Suprapubic skin (tissue), 3 donors: ENCODE measurements at regions not wholly inside any gene's neighbourhood (a gene's known extent, or its start where the extent isn't known, plus 50 kb on each side); places are given as distances from the start of the nearest gene placed in this dataset.

Source experiments
- POLR2AphosphoS5 ChIP-seq, 3 donors: sonication (generic); formaldehyde crosslinking; IDR thresholded peaks; one replicate each; pipeline ENCODE4 v1.6.1; 2017; ENCODE audit warnings: antibody characterized with exemption in 3 of 3
- TF ChIP-seq, protein P1 (sequence below), 2 donors: fragments of 200-600 bp in 1 of 2; fragments of 450-650 bp in 1 of 2; sonication (generic) in 1 of 2; IDR thresholded peaks; one replicate each; pipeline ENCODE4 v1.5.1; 2016 to 2019; ENCODE audit warnings: antibody characterized with exemption in 2 of 2, mild to moderate bottlenecking in 1 of 2, moderate library complexity in 1 of 2

DNA sequence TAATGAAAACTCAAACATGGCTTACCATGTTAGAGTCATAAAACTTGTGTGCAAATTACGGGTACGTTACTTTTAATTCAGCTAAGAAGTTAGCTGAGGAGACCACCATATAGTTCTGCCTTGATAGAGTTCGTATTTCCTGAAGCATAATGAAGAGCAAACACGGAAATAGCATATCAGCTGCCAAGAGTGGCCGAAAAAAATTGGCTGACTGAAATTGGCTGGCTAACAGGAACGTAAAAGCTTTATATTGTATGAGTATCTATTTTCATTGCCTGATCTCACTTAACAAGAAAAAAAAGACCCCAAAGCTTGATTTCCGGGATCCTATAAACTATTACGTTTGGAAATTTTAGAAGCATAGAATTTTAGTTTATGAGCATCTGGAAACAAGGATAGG, 1222.9 kb downstream of the ZPLD1 start:
- TF ChIP-seq, protein P1, sequence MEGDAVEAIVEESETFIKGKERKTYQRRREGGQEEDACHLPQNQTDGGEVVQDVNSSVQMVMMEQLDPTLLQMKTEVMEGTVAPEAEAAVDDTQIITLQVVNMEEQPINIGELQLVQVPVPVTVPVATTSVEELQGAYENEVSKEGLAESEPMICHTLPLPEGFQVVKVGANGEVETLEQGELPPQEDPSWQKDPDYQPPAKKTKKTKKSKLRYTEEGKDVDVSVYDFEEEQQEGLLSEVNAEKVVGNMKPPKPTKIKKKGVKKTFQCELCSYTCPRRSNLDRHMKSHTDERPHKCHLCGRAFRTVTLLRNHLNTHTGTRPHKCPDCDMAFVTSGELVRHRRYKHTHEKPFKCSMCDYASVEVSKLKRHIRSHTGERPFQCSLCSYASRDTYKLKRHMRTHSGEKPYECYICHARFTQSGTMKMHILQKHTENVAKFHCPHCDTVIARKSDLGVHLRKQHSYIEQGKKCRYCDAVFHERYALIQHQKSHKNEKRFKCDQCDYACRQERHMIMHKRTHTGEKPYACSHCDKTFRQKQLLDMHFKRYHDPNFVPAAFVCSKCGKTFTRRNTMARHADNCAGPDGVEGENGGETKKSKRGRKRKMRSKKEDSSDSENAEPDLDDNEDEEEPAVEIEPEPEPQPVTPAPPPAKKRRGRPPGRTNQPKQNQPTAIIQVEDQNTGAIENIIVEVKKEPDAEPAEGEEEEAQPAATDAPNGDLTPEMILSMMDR (IDR thresholded peaks at IDR 0.05) = no peak
- TF ChIP-seq POLR2AphosphoS5 (IDR thresholded peaks at IDR 0.05) = no peak
